Activated CD4-positive, alpha-beta memory T cell treated with anti-CD3 and anti-CD28 coated beads, Interleukin-2, amount 10 ng/mL, durations not matched to agents 7 days and 5 days (primary cell): ENCODE measurements at regions not wholly inside any gene's neighbourhood (a gene's known extent, or its start where the extent isn't known, plus 50 kb on each side); places are given as distances from the start of the nearest gene placed in this dataset.

Source experiments
- CTCF ChIA-PET: fragments of 350-600 bp; sonication (Branson Sonifier 250); formaldehyde crosslinking; loops from one replicate; lab custom pipeline; 2021; ENCODE audit warnings: antibody characterized with exemption, inconsistent platforms; lab: Charles Lee
- POLR2A ChIA-PET: fragments of 350-600 bp; sonication (Branson Sonifier 250); formaldehyde crosslinking; loops from one replicate; lab custom pipeline; 2021; ENCODE audit warnings: antibody characterized with exemption; lab: Charles Lee
- DNase-seq: peaks from one replicate; pipeline ENCODE4 v3.0.0-alpha.2; 2020
- H3K27ac Mint-ChIP-seq: one replicate; pipeline ENCODE4 v1.8.0; 2021; ENCODE audit warnings: mild to moderate bottlenecking, mixed read lengths
- H3K27me3 Mint-ChIP-seq: one replicate; pipeline ENCODE4 v1.8.0; 2021; ENCODE audit warnings: mixed read lengths
- H3K36me3 Mint-ChIP-seq: one replicate; pipeline ENCODE4 v1.8.0; 2021; ENCODE audit warnings: low read depth, mixed read lengths
- H3K4me1 Mint-ChIP-seq: one replicate; pipeline ENCODE4 v1.8.0; 2021; ENCODE audit warnings: mixed read lengths
- H3K4me3 Mint-ChIP-seq: one replicate; pipeline ENCODE4 v1.8.0; 2021; ENCODE audit warnings: mild to moderate bottlenecking, mixed read lengths
- H3K9me3 Mint-ChIP-seq: one replicate; pipeline ENCODE4 v1.8.0; 2021; ENCODE audit warnings: mixed read lengths

GRCh38 chr7:120097774-120098173 is 175.2 kb upstream of the KCND2 start:
- Mint-ChIP-seq H3K36me3 (no peaks in the 10 kb centered on the region), H3K4me3 (no peak overlapping the region), H3K27ac (no peak overlapping the region), H3K4me1 (no peaks in the 10 kb centered on the region), H3K9me3 (peaks cover 10% of the 10 kb centered on the region), H3K27me3 (no peaks in the 10 kb centered on the region)
- POLR2A ChIA-PET = no interaction called here
- DNase-seq = no peak
- CTCF ChIA-PET = no interaction called here

- H3K9me3 Mint-ChIP-seq = peaks cover 15% of the 10 kb centered on the region
- ChIA-PET CTCF (no interaction called here), POLR2A (no interaction called here)
- no peak overlapping the region for H3K27ac Mint-ChIP-seq
- no peaks in the 10 kb centered on the region for H3K27me3 Mint-ChIP-seq
- H3K4me3 Mint-ChIP-seq = no peak overlapping the region
- no peaks in the 10 kb centered on the region for H3K36me3 Mint-ChIP-seq
- DNase-seq = no peak
- no peaks in the 10 kb centered on the region for H3K4me1 Mint-ChIP-seq
Measured at GRCh38 chr7:120108376-120108775, 164.6 kb upstream of the KCND2 start.

- H3K4me3 Mint-ChIP-seq = no peak overlapping the region
- CTCF ChIA-PET = no interaction called here
- no peaks in the 10 kb centered on the region for H3K36me3 Mint-ChIP-seq
- H3K9me3 Mint-ChIP-seq = peaks cover 18% of the 10 kb centered on the region
- POLR2A ChIA-PET = no interaction called here
- no peaks in the 10 kb centered on the region for H3K4me1 Mint-ChIP-seq
- no peaks in the 10 kb centered on the region for H3K27me3 Mint-ChIP-seq
- no peak for DNase-seq
- H3K27ac Mint-ChIP-seq = no peak overlapping the region
Measured at GRCh38 chr7:120110169-120110568, 162.8 kb upstream of the KCND2 start.

GRCh38 chr7:120114626-120115025 is 158.3 kb upstream of the KCND2 start:
- H3K4me3 Mint-ChIP-seq = no peak overlapping the region
- DNase-seq = no peak
- no peaks in the 10 kb centered on the region for H3K36me3 Mint-ChIP-seq
- ChIA-PET POLR2A (no interaction called here), CTCF (no interaction called here)
- no peaks in the 10 kb centered on the region for H3K27me3 Mint-ChIP-seq
- H3K27ac Mint-ChIP-seq = no peak overlapping the region
- H3K9me3 Mint-ChIP-seq = peaks cover 31% of the 10 kb centered on the region
- H3K4me1 Mint-ChIP-seq = no peaks in the 10 kb centered on the region

GRCh38 chr7:120123528-120123927 is 149.4 kb upstream of the KCND2 start:
- Mint-ChIP-seq H3K4me3 (no peak overlapping the region), H3K4me1 (no peaks in the 10 kb centered on the region), H3K27me3 (no peaks in the 10 kb centered on the region), H3K27ac (no peak overlapping the region), H3K36me3 (no peaks in the 10 kb centered on the region), H3K9me3 (peaks cover 11% of the 10 kb centered on the region)
- CTCF ChIA-PET = no interaction called here
- POLR2A ChIA-PET = no interaction called here
- no peak for DNase-seq

- H3K4me3 Mint-ChIP-seq = no peak overlapping the region
- H3K4me1 Mint-ChIP-seq = no peaks in the 10 kb centered on the region
- CTCF ChIA-PET = no interaction called here
- DNase-seq = no peak
- H3K27ac Mint-ChIP-seq = no peak overlapping the region
- H3K27me3 Mint-ChIP-seq = no peaks in the 10 kb centered on the region
- H3K36me3 Mint-ChIP-seq = no peaks in the 10 kb centered on the region
- POLR2A ChIA-PET = no interaction called here
- peaks cover 12% of the 10 kb centered on the region for H3K9me3 Mint-ChIP-seq
Measured at GRCh38 chr7:120131096-120131839, 141.7 kb upstream of the KCND2 start.

- H3K27me3 Mint-ChIP-seq = no peaks in the 10 kb centered on the region
- CTCF ChIA-PET = no interaction called here
- no peak overlapping the region for H3K4me3 Mint-ChIP-seq
- H3K4me1 Mint-ChIP-seq = no peaks in the 10 kb centered on the region
- DNase-seq = no peak
- POLR2A ChIA-PET = no interaction called here
- no peak overlapping the region for H3K27ac Mint-ChIP-seq
- peaks cover 2% of the 10 kb centered on the region for H3K9me3 Mint-ChIP-seq
- H3K36me3 Mint-ChIP-seq = no peaks in the 10 kb centered on the region
Measured at GRCh38 chr7:120138497-120138896, 134.5 kb upstream of the KCND2 start.

GRCh38 chr7:120156476-120156875 is 116.5 kb upstream of the KCND2 start:
- no peak for DNase-seq
- no peaks in the 10 kb centered on the region for H3K36me3 Mint-ChIP-seq
- H3K9me3 Mint-ChIP-seq = peaks cover 2% of the 10 kb centered on the region
- no peaks in the 10 kb centered on the region for H3K4me1 Mint-ChIP-seq
- no peak overlapping the region for H3K4me3 Mint-ChIP-seq
- ChIA-PET CTCF (no interaction called here), POLR2A (no interaction called here)
- H3K27me3 Mint-ChIP-seq = no peaks in the 10 kb centered on the region
- no peak overlapping the region for H3K27ac Mint-ChIP-seq

GRCh38 chr7:120160166-120160565 is 112.8 kb upstream of the KCND2 start:
- no peaks in the 10 kb centered on the region for H3K36me3 Mint-ChIP-seq
- no peaks in the 10 kb centered on the region for H3K27me3 Mint-ChIP-seq
- H3K9me3 Mint-ChIP-seq = peaks cover 2% of the 10 kb centered on the region
- no peak overlapping the region for H3K4me3 Mint-ChIP-seq
- ChIA-PET POLR2A (no interaction called here), CTCF (no interaction called here)
- no peaks in the 10 kb centered on the region for H3K4me1 Mint-ChIP-seq
- no peak for DNase-seq
- H3K27ac Mint-ChIP-seq = no peak overlapping the region

GRCh38 chr7:120163449-120163848 is 109.5 kb upstream of the KCND2 start:
- H3K4me3 Mint-ChIP-seq = no peak overlapping the region
- no peaks in the 10 kb centered on the region for H3K36me3 Mint-ChIP-seq
- ChIA-PET CTCF (no interaction called here), POLR2A (no interaction called here)
- H3K27ac Mint-ChIP-seq = no peak overlapping the region
- H3K4me1 Mint-ChIP-seq = no peaks in the 10 kb centered on the region
- peaks cover 4% of the 10 kb centered on the region for H3K9me3 Mint-ChIP-seq
- DNase-seq = no peak
- H3K27me3 Mint-ChIP-seq = no peaks in the 10 kb centered on the region

GRCh38 chr7:120165227-120165626 is 107.7 kb upstream of the KCND2 start:
- CTCF ChIA-PET = no interaction called here
- H3K9me3 Mint-ChIP-seq = peaks cover 4% of the 10 kb centered on the region
- no peak overlapping the region for H3K4me3 Mint-ChIP-seq
- no peaks in the 10 kb centered on the region for H3K27me3 Mint-ChIP-seq
- H3K36me3 Mint-ChIP-seq = no peaks in the 10 kb centered on the region
- no peaks in the 10 kb centered on the region for H3K4me1 Mint-ChIP-seq
- DNase-seq = no peak
- no peak overlapping the region for H3K27ac Mint-ChIP-seq
- POLR2A ChIA-PET = no interaction called here

GRCh38 chr7:120168066-120168465 is 104.9 kb upstream of the KCND2 start:
- Mint-ChIP-seq H3K9me3 (peaks cover 4% of the 10 kb centered on the region), H3K4me1 (no peaks in the 10 kb centered on the region), H3K4me3 (no peak overlapping the region), H3K27me3 (no peaks in the 10 kb centered on the region), H3K36me3 (no peaks in the 10 kb centered on the region), H3K27ac (no peak overlapping the region)
- DNase-seq = no peak
- POLR2A ChIA-PET = no interaction called here
- CTCF ChIA-PET = no interaction called here

- peaks cover 4% of the 10 kb centered on the region for H3K9me3 Mint-ChIP-seq
Measured at GRCh38 chr7:120169996-120170783, 102.8 kb upstream of the KCND2 start.

GRCh38 chr7:120170834-120171233 is 102.1 kb upstream of the KCND2 start:
- DNase-seq = no peak
- H3K9me3 Mint-ChIP-seq = peaks cover 4% of the 10 kb centered on the region
- ChIA-PET CTCF (no interaction called here), POLR2A (no interaction called here)
- no peak overlapping the region for H3K27ac Mint-ChIP-seq
- no peaks in the 10 kb centered on the region for H3K27me3 Mint-ChIP-seq
- no peaks in the 10 kb centered on the region for H3K4me1 Mint-ChIP-seq
- H3K36me3 Mint-ChIP-seq = no peaks in the 10 kb centered on the region
- H3K4me3 Mint-ChIP-seq = no peak overlapping the region

More at GRCh38 chr7:120169996-120170783, 102.8 kb upstream of the KCND2 start:
- H3K27ac Mint-ChIP-seq = no peak overlapping the region
- DNase-seq = no peak
- ChIA-PET POLR2A (no interaction called here), CTCF (no interaction called here)
- H3K36me3 Mint-ChIP-seq = no peaks in the 10 kb centered on the region
- no peak overlapping the region for H3K4me3 Mint-ChIP-seq
- no peaks in the 10 kb centered on the region for H3K4me1 Mint-ChIP-seq
- H3K27me3 Mint-ChIP-seq = no peaks in the 10 kb centered on the region
